ENCODE measurements at regions not wholly inside any gene's neighbourhood (a gene's known extent, or its start where the extent isn't known, plus 50 kb on each side); places are given as distances from the start of the nearest gene placed in this dataset.
"Not testable (repeated sequence)": the region's sequence is repeated elsewhere in the genome, so short reads cannot be mapped to it uniquely, and the experiment has no call there.

- no peak for DNase-seq
Measured at GRCh38 chr2:160584972-160585494, 91.4 kb upstream of the RBMS1 start.

- DNase-seq, result no peak
Measured at GRCh38 chr2:160590664-160591063, 97.1 kb upstream of the RBMS1 start.

- no peak for DNase-seq
Measured at GRCh38 chr2:160592401-160592800, 98.8 kb upstream of the RBMS1 start.

- DNase-seq, result no peak
Measured at GRCh38 chr2:160592993-160593392, 99.4 kb upstream of the RBMS1 start.

GRCh38 chr2:160596441-160596840, 102.8 kb upstream of the RBMS1 start:
- DNase-seq, result no peak

- not testable (repeated sequence) for DNase-seq
Measured at GRCh38 chr2:160600437-160600836, 106.8 kb upstream of the RBMS1 start.

GRCh38 chr2:160602073-160602472, 108.5 kb upstream of the RBMS1 start:
- no peak for DNase-seq

GRCh38 chr2:160603771-160604510, 110.3 kb upstream of the RBMS1 start:
- DNase-seq, result no peak

GRCh38 chr2:160606341-160606740, 112.7 kb upstream of the RBMS1 start:
- DNase-seq, result no peak

- DNase-seq, result no peak
Measured at GRCh38 chr2:160608599-160608998, 115.0 kb upstream of the RBMS1 start.

- DNase-seq, result no peak
Measured at GRCh38 chr2:160609346-160609745, 115.7 kb upstream of the RBMS1 start.

GRCh38 chr2:160610041-160610440, 116.4 kb upstream of the RBMS1 start:
- DNase-seq, result no peak

GRCh38 chr2:160612266-160612856, 118.8 kb upstream of the RBMS1 start:
- no peak for DNase-seq

GRCh38 chr2:160613466-160614153, 120.0 kb upstream of the RBMS1 start:
- DNase-seq, result no peak

- no peak for DNase-seq
Measured at GRCh38 chr2:160614391-160614790, 120.8 kb upstream of the RBMS1 start.

GRCh38 chr2:160615706-160616105, 122.1 kb upstream of the RBMS1 start:
- no peak for DNase-seq

- DNase-seq, result no peak
Measured at GRCh38 chr2:160616149-160616548, 122.5 kb upstream of the RBMS1 start.

- DNase-seq, result no peak
Measured at GRCh38 chr2:160621748-160622147, 128.1 kb upstream of the RBMS1 start.

GRCh38 chr2:160628020-160628637, 134.5 kb upstream of the RBMS1 start:
- not testable (repeated sequence) for DNase-seq

- no peak for DNase-seq
Measured at GRCh38 chr2:160628811-160629210, 135.2 kb upstream of the RBMS1 start.

GRCh38 chr2:160630801-160631590, 137.4 kb upstream of the RBMS1 start:
- no peak for DNase-seq

Data from stimulated activated CD4-positive, alpha-beta T cell treated with anti-CD3 and anti-CD28 coated beads, Interleukin-4, amount 100 ng/mL, for 24 hours (primary cell).